ENCODE measurements at regions not wholly inside any gene's neighbourhood (a gene's known extent, or its start where the extent isn't known, plus 50 kb on each side); places are given as distances from the start of the nearest gene placed in this dataset.
A peak's percentile ranks its signal among the peaks of the same experiment; 100 is the strongest.
"Not testable (repeated sequence)": the region's sequence is repeated elsewhere in the genome, so short reads cannot be mapped to it uniquely, and the experiment has no call there.

GRCh38 chr1:73842436-73842835 is 355.5 kb downstream of the LRRIQ3 start:
- DNase-seq = no peak

DNA sequence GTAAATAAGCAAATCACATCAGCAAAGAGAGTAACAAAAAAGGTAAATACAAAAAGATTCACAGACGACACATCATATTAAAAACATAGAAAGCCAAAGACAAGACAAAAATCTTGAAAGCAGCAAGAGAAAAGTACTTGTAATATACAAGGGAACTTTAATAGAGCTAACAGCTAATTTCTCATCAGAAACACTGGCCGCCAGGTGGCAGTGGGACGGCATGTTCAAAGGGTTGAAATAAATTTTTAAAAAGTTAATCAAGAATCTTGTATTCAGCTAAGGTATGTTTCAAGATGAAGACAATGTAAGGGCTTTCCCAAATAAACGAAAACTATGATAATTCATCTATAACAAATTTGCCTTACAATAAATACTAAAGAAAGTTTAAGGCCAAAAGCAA is 358.1 kb downstream of the LRRIQ3 start:
- DNase-seq = peak in 1 of 2 donors; percentile 7

DNA sequence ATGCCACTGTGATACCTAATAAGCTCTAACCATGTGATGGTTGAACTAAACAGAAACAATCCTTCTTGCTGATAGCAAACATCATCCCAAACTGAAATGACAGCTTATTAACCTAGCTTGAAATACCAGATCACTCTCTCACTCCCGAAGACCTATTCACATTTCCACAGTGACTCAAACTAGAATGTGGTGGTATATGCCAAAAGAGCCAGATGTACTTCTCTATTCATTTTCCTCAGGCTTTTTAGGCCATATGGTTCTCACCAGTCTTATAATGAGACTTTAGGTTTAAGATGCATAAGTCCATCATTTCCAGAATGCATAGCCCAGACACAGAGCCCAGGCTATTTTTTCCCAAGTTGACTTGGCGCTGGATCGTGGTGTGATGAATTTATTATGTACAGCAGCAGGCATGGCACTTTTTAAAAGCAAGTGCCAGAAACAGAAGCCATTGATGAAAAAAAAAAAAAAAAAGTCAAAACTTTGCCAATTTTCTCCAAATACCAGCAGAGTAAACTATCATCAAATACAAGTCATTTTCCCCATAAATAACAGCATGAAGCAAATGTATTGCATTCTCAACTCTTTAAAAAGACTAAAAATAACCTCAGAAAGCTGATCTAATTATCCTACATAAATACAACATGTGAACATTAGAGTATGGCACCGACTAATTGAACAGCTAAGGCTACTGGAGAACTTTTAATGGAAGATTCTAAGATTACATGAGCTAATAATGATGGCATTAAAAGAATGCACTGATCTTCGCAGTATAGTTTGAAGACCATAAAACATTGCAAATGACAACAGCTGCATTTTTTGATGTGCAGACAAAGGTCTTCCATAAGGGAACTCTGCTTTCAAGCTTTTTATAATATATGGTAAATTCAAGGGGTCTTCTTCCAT is 365.4 kb downstream of the LRRIQ3 start:
- DNase-seq = no peak

DNA sequence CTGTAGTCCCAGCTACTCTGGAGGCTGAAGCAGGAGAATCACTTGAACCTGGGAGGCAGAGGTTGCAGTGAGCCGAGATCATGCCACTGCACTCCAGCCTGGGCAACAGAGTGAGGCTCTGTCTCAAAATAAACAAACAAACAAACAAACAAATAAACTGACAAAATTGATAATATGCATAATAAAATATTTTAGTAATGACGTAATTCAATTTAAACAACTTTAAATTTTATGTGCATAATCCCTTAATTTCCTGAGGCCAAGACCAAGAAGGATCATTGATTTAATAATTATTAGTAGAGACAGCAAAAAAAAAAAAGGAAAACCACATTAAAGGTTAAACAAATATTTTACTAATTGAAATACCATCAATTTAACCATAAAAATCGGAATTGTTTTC is 370.7 kb downstream of the LRRIQ3 start:
- not testable (repeated sequence) for DNase-seq

DNA sequence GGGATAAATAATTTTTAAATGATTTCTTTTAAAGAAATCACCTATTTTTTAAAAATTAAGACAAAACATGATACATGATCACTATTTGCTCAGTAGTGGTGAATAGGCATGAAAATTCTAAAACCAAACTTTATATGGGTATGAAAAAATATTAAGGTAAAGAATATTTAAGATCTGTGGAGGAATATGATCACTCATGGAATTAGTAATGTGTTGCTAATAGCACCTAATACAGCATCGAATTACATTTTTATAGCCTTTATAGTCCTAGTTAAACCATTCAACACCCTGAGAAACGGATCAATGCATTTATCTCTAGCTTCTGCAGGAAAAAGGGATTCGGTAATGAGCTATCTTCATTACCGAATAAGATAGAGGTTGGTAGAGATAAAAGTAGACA is 373.9 kb downstream of the LRRIQ3 start:
- DNase-seq = no peak

GRCh38 chr1:73821520-73821919 is 376.5 kb downstream of the LRRIQ3 start:
- no peak for DNase-seq

- no peak for DNase-seq
Measured at GRCh38 chr1:73820843-73821242, 377.1 kb downstream of the LRRIQ3 start.

DNA sequence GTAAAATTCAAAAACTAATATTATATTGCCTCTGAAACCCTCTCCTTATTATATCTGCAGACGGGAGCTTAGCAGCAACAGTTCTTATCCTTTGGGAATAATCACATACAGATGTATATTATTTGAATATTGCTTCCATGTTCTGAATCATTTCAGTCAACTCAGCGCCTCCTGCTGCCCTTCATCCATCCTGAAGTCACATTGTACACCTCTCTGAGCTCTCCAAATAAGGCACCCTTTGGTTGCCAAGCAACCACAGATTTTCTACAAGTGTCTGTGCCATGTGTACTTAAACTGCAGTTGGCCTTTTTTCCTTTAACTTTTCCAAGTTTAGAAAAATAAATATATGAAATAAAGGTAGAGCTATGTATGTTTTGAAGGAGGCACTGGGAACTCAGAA is 384.3 kb downstream of the LRRIQ3 start:
- no peak for DNase-seq

- no peak for DNase-seq
Measured at GRCh38 chr1:73813236-73813635, 384.7 kb downstream of the LRRIQ3 start.

GRCh38 chr1:73811798-73812197 is 386.2 kb downstream of the LRRIQ3 start:
- DNase-seq = no peak

DNA sequence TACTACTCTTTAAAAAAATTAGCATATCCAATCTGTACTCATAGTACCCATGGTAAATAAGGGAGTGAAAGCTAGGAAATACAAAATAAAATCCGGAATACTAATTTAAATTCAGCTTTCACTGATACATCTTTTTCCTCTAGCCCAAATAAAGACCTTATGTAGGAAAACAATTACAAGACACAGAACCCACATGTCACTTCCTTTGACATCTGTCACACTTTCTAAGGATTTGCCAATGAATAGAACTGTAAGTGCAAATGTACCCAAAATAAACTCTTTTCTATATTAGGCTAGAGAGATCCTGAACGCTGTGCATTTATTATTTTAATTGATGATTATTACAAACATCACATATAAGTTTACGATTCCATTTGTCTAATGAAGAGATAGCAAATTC is 393.0 kb downstream of the LRRIQ3 start:
- no peak for DNase-seq

GRCh38 chr1:73803380-73803779 is 394.6 kb downstream of the LRRIQ3 start:
- no peak for DNase-seq

DNA sequence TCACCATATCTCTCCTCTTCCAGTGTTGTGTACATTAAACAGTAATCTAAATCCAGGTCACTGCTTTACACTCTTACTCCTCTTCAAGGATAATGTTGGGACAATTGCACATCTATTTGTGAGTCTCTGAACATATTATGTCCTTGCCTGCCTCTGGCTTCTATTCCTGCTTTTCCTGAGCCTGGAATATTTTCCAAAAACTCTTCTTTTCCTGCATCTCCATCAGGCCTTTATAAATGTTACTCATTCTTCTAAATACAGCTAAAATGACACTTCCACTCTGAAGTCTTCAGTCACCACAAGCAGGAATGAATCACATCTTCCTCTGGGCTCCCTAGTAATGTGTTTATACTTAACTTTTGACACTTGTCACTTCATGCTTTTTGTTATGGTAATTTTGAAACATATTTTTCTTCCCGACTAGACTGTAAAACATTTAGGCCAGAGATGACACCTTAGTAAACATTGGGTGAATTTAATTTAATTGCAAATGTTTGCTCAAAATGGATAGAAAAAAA is 396.0 kb downstream of the LRRIQ3 start:
- no peak for DNase-seq

DNA sequence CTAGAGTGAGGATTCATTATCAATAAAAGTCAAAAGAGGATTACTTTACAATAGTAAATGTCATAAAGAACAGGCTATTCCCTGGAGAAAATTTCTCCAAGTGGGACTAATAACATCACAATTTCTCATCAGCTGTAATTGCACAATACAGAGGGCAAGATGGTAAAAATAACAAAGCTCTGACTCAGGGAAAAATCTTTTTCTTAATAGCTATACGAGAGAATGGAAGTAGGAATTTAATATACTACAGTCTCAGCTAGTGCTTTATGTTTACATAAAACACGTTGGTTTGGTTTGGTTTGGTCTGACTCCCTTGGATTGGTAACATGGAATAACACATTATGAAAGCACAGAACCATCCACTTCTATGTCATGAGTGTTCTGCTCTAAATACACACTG is 397.6 kb downstream of the LRRIQ3 start:
- DNase-seq = no peak

DNA sequence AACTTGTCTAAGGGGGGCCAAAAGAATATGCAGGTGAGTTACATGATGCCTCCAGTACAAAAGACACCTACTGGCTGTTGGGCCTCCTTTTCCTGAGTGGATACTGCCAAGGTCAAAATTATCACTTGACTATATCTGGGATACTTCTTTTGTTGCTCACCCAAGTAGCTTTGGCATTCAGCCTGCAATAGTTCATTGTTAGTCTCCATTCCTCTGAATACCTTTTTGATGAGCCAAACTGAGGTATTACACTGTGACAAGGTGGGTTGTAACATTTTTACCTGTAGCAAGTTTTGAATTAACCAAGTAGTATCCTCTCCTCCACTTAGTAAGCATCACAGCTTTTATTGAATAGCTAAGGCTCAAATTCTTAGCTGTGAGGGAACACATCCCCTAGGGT is 408.0 kb downstream of the LRRIQ3 start:
- no peak for DNase-seq

DNA sequence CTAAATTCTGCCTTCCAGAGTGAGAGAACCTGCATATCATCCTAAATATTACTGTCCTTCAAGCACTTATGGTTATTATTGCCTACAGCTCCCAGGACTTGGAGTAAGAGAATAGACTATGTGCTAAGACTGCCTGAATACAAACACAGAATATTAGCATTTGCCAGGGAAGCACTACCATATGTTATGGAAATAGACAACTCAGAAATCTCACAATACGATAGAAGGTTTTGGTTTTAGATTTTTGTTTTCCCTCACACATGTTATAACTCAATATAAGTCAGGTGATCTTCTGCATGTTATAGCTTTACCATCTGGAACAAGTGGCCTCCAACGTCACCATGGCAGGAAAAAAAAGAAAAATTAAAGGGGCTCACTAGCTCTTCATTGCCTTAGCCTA is 413.9 kb downstream of the LRRIQ3 start:
- DNase-seq = no peak

GRCh38 chr1:73783352-73783751 is 414.6 kb downstream of the LRRIQ3 start:
- no peak for DNase-seq

DNA sequence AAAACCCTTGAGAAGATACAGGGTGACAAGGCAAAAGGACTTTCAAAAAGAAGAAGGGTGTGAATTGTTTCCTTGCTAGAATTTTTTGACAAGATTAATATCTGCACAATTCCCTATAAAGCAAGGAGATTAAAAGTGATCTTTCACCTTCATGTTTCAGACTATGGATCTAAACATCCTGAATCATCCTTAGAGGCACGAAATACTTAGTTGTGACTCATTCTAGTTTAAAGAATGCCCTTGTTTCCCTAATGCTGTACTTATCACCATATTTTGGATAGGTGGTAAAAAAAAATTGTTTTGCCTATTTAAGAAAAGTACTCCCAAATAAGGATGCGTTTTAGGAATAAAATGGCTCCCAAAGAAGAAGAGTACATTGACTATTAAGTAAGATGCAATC is 415.1 kb downstream of the LRRIQ3 start:
- no peak for DNase-seq

DNA sequence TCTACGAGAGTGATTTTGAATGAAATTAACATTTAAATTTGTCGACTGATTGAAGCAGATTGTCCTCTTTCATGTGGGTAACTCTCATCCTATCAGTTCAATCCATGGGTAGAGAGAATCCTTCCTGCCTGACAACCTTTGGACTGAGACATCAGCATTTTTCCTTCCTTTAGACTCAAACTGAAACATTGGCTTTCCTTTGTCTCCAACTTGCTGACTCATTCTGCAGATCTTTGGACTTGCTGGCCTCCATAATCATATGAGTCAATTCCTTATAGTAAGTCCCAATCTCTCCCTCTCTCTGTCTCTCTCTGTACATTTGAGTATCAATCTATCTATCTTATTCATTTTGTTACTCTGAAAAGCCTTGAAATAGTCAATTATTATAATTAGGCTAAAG is 416.7 kb downstream of the LRRIQ3 start:
- DNase-seq = no peak

DNA sequence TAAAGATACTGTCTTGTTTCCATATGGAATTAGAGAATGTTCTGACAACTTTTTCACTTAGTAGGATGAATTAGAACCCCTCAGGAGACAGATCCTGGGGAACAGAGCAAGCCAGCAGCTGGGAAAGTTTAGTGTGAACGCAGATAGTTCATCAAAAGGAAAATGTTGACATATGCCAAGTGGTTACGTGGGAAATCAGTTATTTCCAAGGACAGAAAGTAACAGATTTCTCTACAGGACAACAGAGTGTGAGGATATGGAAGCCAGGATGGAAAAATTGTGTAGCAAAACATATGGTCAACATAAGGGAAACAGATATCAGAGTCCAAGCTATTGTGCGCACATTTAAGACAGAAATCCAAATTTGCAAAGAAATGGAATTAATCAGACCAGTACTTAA is 419.5 kb downstream of the LRRIQ3 start:
- no peak for DNase-seq

GRCh38 chr1:73775896-73776295 is 422.1 kb downstream of the LRRIQ3 start:
- DNase-seq = no peak

DNA sequence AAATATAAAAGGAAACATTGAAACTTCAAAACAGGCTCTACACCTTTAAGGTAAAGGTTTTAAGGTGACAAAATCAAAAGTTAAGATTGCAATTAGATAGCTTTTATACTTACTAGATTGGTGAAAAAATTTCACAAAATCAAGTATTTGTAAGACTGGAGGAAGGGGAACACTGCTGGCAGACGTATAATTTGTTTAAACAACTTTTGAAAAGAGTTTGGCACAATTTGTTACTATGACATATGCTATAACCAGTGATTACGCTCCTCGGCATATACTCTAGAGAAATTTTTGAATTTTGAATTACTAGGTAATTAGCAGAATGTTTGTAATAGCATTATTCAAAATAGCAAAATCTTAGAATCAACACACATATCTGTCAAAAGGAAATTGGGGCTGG is 425.0 kb downstream of the LRRIQ3 start:
- DNase-seq = no peak

DNA sequence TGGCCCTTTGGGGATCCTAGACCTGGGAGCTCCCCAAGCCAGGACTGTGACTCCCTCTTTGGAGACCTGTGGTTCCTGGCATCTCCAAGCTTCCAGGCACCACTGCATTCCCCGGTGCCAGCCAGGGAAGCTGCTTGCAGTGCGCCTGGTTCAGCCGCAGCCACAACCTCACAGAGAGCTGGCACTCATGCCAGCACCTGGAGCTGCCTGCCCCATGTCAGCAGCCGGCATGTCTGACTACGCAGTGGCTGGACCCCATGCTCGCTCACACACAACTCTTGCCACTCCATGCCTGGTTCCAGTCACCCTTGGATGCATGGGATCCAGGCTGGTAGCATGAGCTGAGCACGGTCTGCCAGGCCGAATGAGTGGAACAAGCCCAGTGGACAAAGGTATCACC is 426.6 kb downstream of the LRRIQ3 start:
- no peak for DNase-seq

- no peak for DNase-seq
Measured at GRCh38 chr1:73770109-73770905, 427.7 kb downstream of the LRRIQ3 start.
